ENCODE measurements at regions not wholly inside any gene's neighbourhood (a gene's known extent, or its start where the extent isn't known, plus 50 kb on each side); places are given as distances from the start of the nearest gene placed in this dataset.
"Not testable (repeated sequence)": the region's sequence is repeated elsewhere in the genome, so short reads cannot be mapped to it uniquely, and the experiment has no call there.

DNA sequence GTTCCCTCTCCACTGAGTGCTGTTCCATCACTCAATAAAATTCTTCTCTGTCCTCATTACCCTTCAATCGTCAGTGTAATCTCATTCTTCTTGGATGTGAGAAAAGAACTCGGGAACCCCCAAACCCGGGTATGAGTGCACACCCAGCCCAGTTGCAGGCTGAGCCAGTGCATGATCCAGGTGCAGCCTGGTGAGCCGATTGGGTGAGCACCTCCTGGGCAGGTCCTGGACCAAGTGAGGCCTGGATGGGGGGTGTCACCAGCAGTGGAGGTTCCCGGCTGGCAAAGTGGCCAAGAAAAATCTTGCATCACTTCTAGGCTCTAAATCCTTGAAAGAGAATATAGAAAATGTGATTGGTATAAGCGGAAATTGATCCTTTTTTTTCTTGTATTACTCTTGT lies 878.8 kb upstream of the KLHL1 start:
- DNase-seq (peak in 1 of 2 donors; percentile 3), ATAC-seq (ENCODE audit: low FRiP score in 2 of 2) (no peak)
- WGBS, 2 donors: 89 to 92% methylated on average over 6 of the region's 6 CpGs
- Histone ChIP-seq H3K27me3 (no peaks in the 10 kb centered on the region), H3K4me3 (no peak overlapping the region), H3K4me1 (no peaks in the 10 kb centered on the region), H3K9me3 (no peaks in the 10 kb centered on the region), H3K27ac (no peak overlapping the region), H3K36me3 (no peaks in the 10 kb centered on the region)
- no peak for TF ChIP-seq CTCF (IDR thresholded peaks at IDR 0.05)
- TF ChIP-seq POLR2AphosphoS5 (IDR thresholded peaks at IDR 0.05): no peak
- TF ChIP-seq POLR2A (IDR thresholded peaks at IDR 0.05): no peak
- TF ChIP-seq EP300 (IDR thresholded peaks at IDR 0.05): no peak

GRCh38 chr13:70985371-70985770 lies 877.1 kb upstream of the KLHL1 start:
- 84 to 86% methylated on average over 2 of the region's 2 CpGs for WGBS, 2 donors
- Histone ChIP-seq H3K27me3 (no peaks in the 10 kb centered on the region), H3K4me3 (no peak overlapping the region), H3K4me1 (no peaks in the 10 kb centered on the region), H3K27ac (no peak overlapping the region), H3K36me3 (no peaks in the 10 kb centered on the region), H3K9me3 (no peaks in the 10 kb centered on the region)
- ATAC-seq (ENCODE audit: low FRiP score in 2 of 2): no peak
- no peak for DNase-seq
- no peak for TF ChIP-seq CTCF (IDR thresholded peaks at IDR 0.05)
- no peak for TF ChIP-seq EP300 (IDR thresholded peaks at IDR 0.05)
- TF ChIP-seq POLR2AphosphoS5 (IDR thresholded peaks at IDR 0.05): no peak
- no peak for TF ChIP-seq POLR2A (IDR thresholded peaks at IDR 0.05)

- ATAC-seq (ENCODE audit: low FRiP score in 2 of 2); H3K27me3 ChIP-seq; H3K9me3 ChIP-seq; H3K4me1 ChIP-seq; H3K27ac ChIP-seq; DNase-seq; H3K36me3 ChIP-seq; H3K4me3 ChIP-seq: not testable (repeated sequence)
Observed at GRCh38 chr13:70981219-70981618, 873.0 kb upstream of the KLHL1 start.

- Histone ChIP-seq H3K4me3 (no peak overlapping the region), H3K27ac (no peak overlapping the region), H3K36me3 (no peaks in the 10 kb centered on the region), H3K4me1 (no peaks in the 10 kb centered on the region), H3K9me3 (no peaks in the 10 kb centered on the region), H3K27me3 (no peaks in the 10 kb centered on the region)
- TF ChIP-seq POLR2AphosphoS5 (IDR thresholded peaks at IDR 0.05): no peak
- TF ChIP-seq EP300 (IDR thresholded peaks at IDR 0.05): no peak
- TF ChIP-seq POLR2A (IDR thresholded peaks at IDR 0.05): no peak
- no peak for TF ChIP-seq CTCF (IDR thresholded peaks at IDR 0.05)
- WGBS, 2 donors: 71 to 74% methylated on average over 5 of the region's 5 CpGs
- DNase-seq (no peak), ATAC-seq (ENCODE audit: low FRiP score in 2 of 2) (no peak)
Observed at GRCh38 chr13:70969321-70969720, 861.1 kb upstream of the KLHL1 start.

DNA sequence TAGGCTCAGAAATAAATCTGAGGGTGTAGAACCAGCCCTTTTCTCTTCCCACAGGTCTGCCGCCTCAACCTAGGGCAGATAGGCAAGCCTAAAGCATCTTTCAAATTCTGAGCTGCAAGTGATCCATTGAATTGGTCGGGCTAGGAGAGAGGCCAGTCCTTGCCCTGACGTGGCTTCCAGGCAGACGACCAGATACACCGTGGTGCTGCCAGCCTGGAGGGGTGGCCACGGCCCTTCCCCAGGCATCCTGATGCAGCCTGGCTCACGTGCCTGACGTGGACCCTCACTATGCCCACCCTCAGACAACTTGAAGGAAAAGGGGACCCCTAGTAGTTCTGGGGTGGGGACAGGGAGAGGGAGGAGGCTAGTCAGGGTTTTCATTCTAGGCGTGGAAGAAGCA lies 859.3 kb upstream of the KLHL1 start:
- no peaks in the 10 kb centered on the region for H3K9me3 ChIP-seq
- no peak for TF ChIP-seq POLR2AphosphoS5 (IDR thresholded peaks at IDR 0.05)
- no peak for TF ChIP-seq EP300 (IDR thresholded peaks at IDR 0.05)
- TF ChIP-seq POLR2A (IDR thresholded peaks at IDR 0.05): no peak
- no peaks in the 10 kb centered on the region for H3K4me1 ChIP-seq
- H3K36me3 ChIP-seq: no peaks in the 10 kb centered on the region
- no peak overlapping the region for H3K27ac ChIP-seq
- ATAC-seq (ENCODE audit: low FRiP score in 2 of 2) (peak in 1 of 2 donors; percentile 17), DNase-seq (peak in 1 of 2 donors; percentile 48)
- no peaks in the 10 kb centered on the region for H3K27me3 ChIP-seq
- 86 to 91% methylated on average over 4 to 9 of the region's 9 CpGs for WGBS, 2 donors
- H3K4me3 ChIP-seq: no peak overlapping the region

GRCh38 chr13:70964874-70965273 lies 856.6 kb upstream of the KLHL1 start:
- H3K4me1 ChIP-seq: no peaks in the 10 kb centered on the region

More at GRCh38 chr13:70964874-70965273, 856.6 kb upstream of the KLHL1 start:
- H3K27me3 ChIP-seq: no peaks in the 10 kb centered on the region
- no peak overlapping the region for H3K27ac ChIP-seq
- DNase-seq (no peak), ATAC-seq (ENCODE audit: low FRiP score in 2 of 2) (no peak)
- H3K36me3 ChIP-seq: no peaks in the 10 kb centered on the region
- TF ChIP-seq POLR2AphosphoS5 (IDR thresholded peaks at IDR 0.05): no peak
- no peak for TF ChIP-seq POLR2A (IDR thresholded peaks at IDR 0.05)
- TF ChIP-seq CTCF (IDR thresholded peaks at IDR 0.05): no peak
- no peak for TF ChIP-seq EP300 (IDR thresholded peaks at IDR 0.05)
- no peak overlapping the region for H3K4me3 ChIP-seq
- no peaks in the 10 kb centered on the region for H3K9me3 ChIP-seq
- 23 to 41% methylated on average over 1 of the region's 1 CpG for WGBS, 2 donors
